Transverse colon (tissue), 4 donors: ENCODE measurements at regions not wholly inside any gene's neighbourhood (a gene's known extent, or its start where the extent isn't known, plus 50 kb on each side); places are given as distances from the start of the nearest gene placed in this dataset.
A peak's percentile ranks its signal among the peaks of the same experiment; 100 is the strongest.

Experiments
- DNase-seq: peaks from one replicate; pipeline ENCODE4 v3.0.0-alpha.2; 2019
- H3K27ac ChIP-seq, 4 donors: fragments of 200-600 bp; sonication (generic); 2 replicates each; pipeline ENCODE4 v1.5.1; 2016 to 2018; ENCODE audit warnings: inconsistent platforms in 4 of 4
- H3K27me3 ChIP-seq: fragments of 200-600 bp; sonication (generic); 2 replicates; pipeline ENCODE4 v1.5.1; 2017; ENCODE audit warnings: inconsistent platforms
- H3K36me3 ChIP-seq, 4 donors: fragments of 200-600 bp; sonication (generic); 2 replicates each; pipeline ENCODE4 v1.5.1; 2017 to 2019; ENCODE audit warnings: inconsistent platforms in 4 of 4
- H3K4me1 ChIP-seq, 4 donors: fragments of 200-600 bp; sonication (generic); 2 replicates each; pipeline ENCODE4 v1.5.1; 2017 to 2020; ENCODE audit warnings: inconsistent platforms in 4 of 4
- H3K4me3 ChIP-seq, 4 donors: fragments of 200-600 bp; sonication (generic); 1 replicate in 1 of 4; 2 replicates in 3 of 4; pipeline versions ENCODE4 v1.5.1 to v1.6.1; 2017 to 2019; ENCODE audit warnings: inconsistent platforms in 4 of 4
- H3K9me3 ChIP-seq, 2 donors: fragments of 200-600 bp; sonication (generic); 2 replicates each; pipeline ENCODE4 v1.5.1; 2017 to 2019; ENCODE audit warnings: inconsistent platforms in 2 of 2
- CTCF ChIP-seq, 5 experiments: fragments of 200-600 bp in 3 of 5; fragments of 450-650 bp in 2 of 5; sonication (generic) in 3 of 5; IDR thresholded peaks; 1 replicate in 2 of 5; 2 replicates in 3 of 5; pipeline ENCODE4 v1.5.1; 2016 to 2017; ENCODE audit warnings: antibody characterized with exemption in 5 of 5, inconsistent platforms in 3 of 5, mild to moderate bottlenecking in 2 of 5, moderate library complexity in 1 of 5
- EP300 ChIP-seq: sonication (generic); formaldehyde crosslinking; IDR thresholded peaks from one replicate; pipeline ENCODE4 v1.6.1; 2017; ENCODE audit warnings: antibody characterized with exemption, low read depth
- POLR2A ChIP-seq: fragments of 450-650 bp; IDR thresholded peaks from one replicate; pipeline ENCODE4 v1.6.1; 2016; ENCODE audit warnings: antibody characterized with exemption, mild to moderate bottlenecking, moderate library complexity
- POLR2AphosphoS5 ChIP-seq, 3 donors: sonication (generic); formaldehyde crosslinking; IDR thresholded peaks; one replicate each; pipeline ENCODE4 v1.6.1; 2016; ENCODE audit warnings: antibody characterized with exemption in 3 of 3
- WGBS, 2 donors: methylation state at CpG; one replicate each; pipeline ENCODE4 v1.1.5; 2018; ENCODE audit warnings: low coverage in 1 of 2; 5-methylcytosine and 5-hydroxymethylcytosine counted together
- in situ Hi-C, 4 donors: fragments of 200-750 bp; cut with MboI; loops; one replicate each; pipeline versions ENCODE4 v1.15.0 to v1.15.1; 2017; ENCODE audit warnings: low sequenced_read_pairs in 3 of 4, low pct_ligation_motif_present in 1 of 4, low pct_unique_long_range_greater_than_20kb in 1 of 4
- intact Hi-C: fragments of 100-400 bp; cut with DNase I; formaldehyde crosslinking; loops from one replicate; pipeline ENCODE4 v1.15.1; 2023; ENCODE audit warnings: low total_unique reads

GRCh38 chr11:70656252-70656651 is 257.9 kb downstream of the CTTN start:
- H3K4me3 ChIP-seq = no peak overlapping the region
- no peak for DNase-seq
- TF ChIP-seq CTCF (IDR thresholded peaks at IDR 0.05) (no peak), EP300 (no peak), POLR2A (no peak), POLR2AphosphoS5 (IDR thresholded peaks at IDR 0.05) (no peak)
- H3K27ac ChIP-seq = no peak overlapping the region
- no peaks in the 10 kb centered on the region for H3K9me3 ChIP-seq
- whole genome bisulfite sequencing, 2 donors = 77% methylated on average over 10 of the region's 10 CpGs; no CpG with 5 or more reads in 1 of the 2 donors
- no peaks in the 10 kb centered on the region for H3K36me3 ChIP-seq
- no peaks in the 10 kb centered on the region for H3K27me3 ChIP-seq
- in situ Hi-C loops (no loop called here), intact Hi-C loops (no loop called here)
- no peaks in the 10 kb centered on the region for H3K4me1 ChIP-seq

- Histone ChIP-seq H3K4me1 (peaks cover 0 to 8% (median 1%) of the 10 kb centered on the region in 4 donors), H3K36me3 (no peaks in the 10 kb centered on the region), H3K4me3 (no peak overlapping the region), H3K9me3 (no peaks in the 10 kb centered on the region), H3K27me3 (peaks cover 19% of the 10 kb centered on the region), H3K27ac (no peak overlapping the region)
- intact Hi-C loops = no loop called here
- WGBS, 2 donors = 85 to 94% methylated on average over 9 to 13 of the region's 14 CpGs
- TF ChIP-seq POLR2AphosphoS5 (IDR thresholded peaks at IDR 0.05) (no peak), POLR2A (no peak), EP300 (no peak), CTCF (IDR thresholded peaks at IDR 0.05) (no peak)
- in situ Hi-C loops = no loop called here
- DNase-seq = no peak
Observed at GRCh38 chr11:70660059-70660888, 261.9 kb downstream of the CTTN start.

GRCh38 chr11:70660889-70661197 is 262.5 kb downstream of the CTTN start:
- H3K27me3 ChIP-seq = peaks cover 19% of the 10 kb centered on the region
- no peak overlapping the region for H3K27ac ChIP-seq
- no peak overlapping the region for H3K4me3 ChIP-seq
- no peaks in the 10 kb centered on the region for H3K9me3 ChIP-seq
- in situ Hi-C loops (no loop called here), intact Hi-C loops (no loop called here)
- peaks cover 0 to 8% (median 1%) of the 10 kb centered on the region in 4 donors for H3K4me1 ChIP-seq
- H3K36me3 ChIP-seq = no peaks in the 10 kb centered on the region
- no peak for TF ChIP-seq POLR2A
- TF ChIP-seq EP300 = no peak
- no peak for TF ChIP-seq POLR2AphosphoS5 (IDR thresholded peaks at IDR 0.05)
- no peak for TF ChIP-seq CTCF (IDR thresholded peaks at IDR 0.05)
- no peak for DNase-seq
- WGBS, 2 donors = 93% methylated on average over 11 of the region's 11 CpGs; no CpG with 5 or more reads in 1 of the 2 donors

GRCh38 chr11:70661761-70662501 is 263.6 kb downstream of the CTTN start:
- Histone ChIP-seq H3K4me3 (peak overlapping the region in 2 of 4 donors; percentile 14 to 28), H3K27me3 (peaks cover 19% of the 10 kb centered on the region), H3K27ac (no peak overlapping the region), H3K9me3 (no peaks in the 10 kb centered on the region), H3K4me1 (peaks cover 0 to 8% (median 1%) of the 10 kb centered on the region in 4 donors), H3K36me3 (no peaks in the 10 kb centered on the region)
- 43 to 46% methylated on average over 5 to 49 of the region's 54 CpGs for WGBS, 2 donors
- DNase-seq = no peak
- intact Hi-C loops (no loop called here), in situ Hi-C loops (no loop called here)
- no peak for TF ChIP-seq POLR2A
- TF ChIP-seq EP300 = no peak
- no peak for TF ChIP-seq POLR2AphosphoS5 (IDR thresholded peaks at IDR 0.05)
- no peak for TF ChIP-seq CTCF (IDR thresholded peaks at IDR 0.05)
